Vagina (tissue), 2 donors: ENCODE measurements at regions not wholly inside any gene's neighbourhood (a gene's known extent, or its start where the extent isn't known, plus 50 kb on each side); places are given as distances from the start of the nearest gene placed in this dataset.

Experiments used
- POLR2AphosphoS5 ChIP-seq, 2 donors: sonication (generic); formaldehyde crosslinking; IDR thresholded peaks; one replicate each; pipeline ENCODE4 v1.9.0; 2017; ENCODE audit warnings: antibody characterized with exemption in 2 of 2, mild to moderate bottlenecking in 2 of 2, low read depth in 1 of 2; ENCODE audit not compliant: insufficient read depth in 1 of 2
- TF ChIP-seq, protein P1 (sequence below), 3 experiments: fragments of 450-650 bp in 2 of 3; fragments of 200-600 bp in 1 of 3; sonication (generic) in 1 of 3; IDR thresholded peaks; one replicate each; pipeline ENCODE4 v1.5.1; 2017 to 2019; ENCODE audit warnings: antibody characterized with exemption in 3 of 3, mild to moderate bottlenecking in 2 of 3, moderate library complexity in 2 of 3

DNA sequence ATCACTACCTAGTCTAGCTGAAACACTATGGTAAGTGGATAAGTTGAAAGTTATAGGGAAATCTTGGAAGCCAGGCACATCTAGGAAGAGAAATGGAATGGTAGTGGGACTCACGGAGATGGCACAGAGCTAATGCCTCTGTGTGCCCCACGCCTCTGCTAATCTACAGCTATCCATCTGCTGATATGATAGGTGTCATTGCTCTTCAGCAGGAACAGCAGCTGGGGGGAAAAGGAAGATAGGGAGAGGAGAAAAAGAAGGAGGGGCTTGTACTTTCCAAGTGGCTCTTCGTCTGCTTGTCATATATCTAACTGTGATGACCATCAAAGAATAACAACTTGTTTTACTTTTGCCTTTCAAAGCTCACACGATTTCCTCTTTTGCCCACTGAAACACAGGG, 1199.1 kb upstream of the SORCS1 start:
- no peak for TF ChIP-seq POLR2AphosphoS5 (IDR thresholded peaks at IDR 0.05; ENCODE audit: insufficient read depth in 1 of 2, low read depth in 1 of 2)
- TF ChIP-seq, protein P1, sequence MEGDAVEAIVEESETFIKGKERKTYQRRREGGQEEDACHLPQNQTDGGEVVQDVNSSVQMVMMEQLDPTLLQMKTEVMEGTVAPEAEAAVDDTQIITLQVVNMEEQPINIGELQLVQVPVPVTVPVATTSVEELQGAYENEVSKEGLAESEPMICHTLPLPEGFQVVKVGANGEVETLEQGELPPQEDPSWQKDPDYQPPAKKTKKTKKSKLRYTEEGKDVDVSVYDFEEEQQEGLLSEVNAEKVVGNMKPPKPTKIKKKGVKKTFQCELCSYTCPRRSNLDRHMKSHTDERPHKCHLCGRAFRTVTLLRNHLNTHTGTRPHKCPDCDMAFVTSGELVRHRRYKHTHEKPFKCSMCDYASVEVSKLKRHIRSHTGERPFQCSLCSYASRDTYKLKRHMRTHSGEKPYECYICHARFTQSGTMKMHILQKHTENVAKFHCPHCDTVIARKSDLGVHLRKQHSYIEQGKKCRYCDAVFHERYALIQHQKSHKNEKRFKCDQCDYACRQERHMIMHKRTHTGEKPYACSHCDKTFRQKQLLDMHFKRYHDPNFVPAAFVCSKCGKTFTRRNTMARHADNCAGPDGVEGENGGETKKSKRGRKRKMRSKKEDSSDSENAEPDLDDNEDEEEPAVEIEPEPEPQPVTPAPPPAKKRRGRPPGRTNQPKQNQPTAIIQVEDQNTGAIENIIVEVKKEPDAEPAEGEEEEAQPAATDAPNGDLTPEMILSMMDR (IDR thresholded peaks at IDR 0.05) = no peak
